WTC11 (cell line): ENCODE measurements at regions not wholly inside any gene's neighbourhood (a gene's known extent, or its start where the extent isn't known, plus 50 kb on each side); places are given as distances from the start of the nearest gene placed in this dataset.

ENCODE experiments used
- ATAC-seq: fragments of 200-7000 bp; cut with Tn5 transposase; 2 replicates; pipeline ENCODE4 v1.10.0; 2021; ENCODE audit warnings: mild to moderate bottlenecking, moderate library complexity
- CTCF ChIA-PET: fragments of 300-600 bp; sonication (Branson Sonifier 250); formaldehyde crosslinking; loops from one replicate; lab custom pipeline; 2021; ENCODE audit warnings: antibody characterized with exemption; lab: Charles Lee
- POLR2A ChIA-PET: fragments of 350-600 bp; sonication (Branson Sonifier 250); formaldehyde crosslinking; loops from one replicate; lab custom pipeline; 2021; ENCODE audit warnings: antibody characterized with exemption; lab: Charles Lee
- DNase-seq: peaks from one replicate; pipeline ENCODE4 v3.0.0; 2021; ENCODE audit warnings: low spot score
- H3K27ac Mint-ChIP-seq: 2 replicates; pipeline ENCODE4 v1.8.0; 2021; ENCODE audit warnings: mixed read lengths
- H3K27me3 Mint-ChIP-seq: 2 replicates; pipeline ENCODE4 v1.8.0; 2021; ENCODE audit warnings: low read depth, mild to moderate bottlenecking, moderate library complexity, mixed read lengths
- H3K36me3 Mint-ChIP-seq: 2 replicates; pipeline ENCODE4 v1.8.0; 2021; ENCODE audit warnings: mixed read lengths
- H3K4me1 Mint-ChIP-seq: 2 replicates; pipeline ENCODE4 v1.8.0; 2022; ENCODE audit warnings: mixed read lengths
- H3K4me3 Mint-ChIP-seq: 2 replicates; pipeline ENCODE4 v1.8.0; 2021; ENCODE audit warnings: mild to moderate bottlenecking, moderate library complexity, mixed read lengths
- H3K9me3 Mint-ChIP-seq: 2 replicates; pipeline ENCODE4 v1.8.0; 2021; ENCODE audit warnings: mixed read lengths
- ATF1 ChIP-seq: sonication (generic); formaldehyde crosslinking; IDR thresholded peaks from 2 replicates; pipeline ENCODE4 v1.8.1; 2023; ENCODE audit warnings: mild to moderate bottlenecking, moderate library complexity, missing genetic modification reagents
- CREM ChIP-seq: sonication (generic); formaldehyde crosslinking; IDR thresholded peaks from 2 replicates; pipeline ENCODE4 v1.8.1; 2022; ENCODE audit warnings: mild to moderate bottlenecking, missing genetic modification reagents, moderate library complexity
- GABPB1 ChIP-seq: sonication (generic); formaldehyde crosslinking; IDR thresholded peaks from 2 replicates; pipeline ENCODE4 v1.8.1; 2023; ENCODE audit warnings: mild to moderate bottlenecking, missing genetic modification reagents
- GRHL2 ChIP-seq: fragments of 250-450 bp; sonication (Bioruptor Pico); IDR thresholded peaks from 2 replicates; pipeline ENCODE4 v1.8.0; 2022; ENCODE audit warnings: mild to moderate bottlenecking, moderate library complexity; ENCODE audit not compliant: insufficient replicate concordance, severe bottlenecking
- KAT7 ChIP-seq: sonication (generic); formaldehyde crosslinking; IDR thresholded peaks from 2 replicates; pipeline ENCODE4 v1.8.1; 2023; ENCODE audit warnings: missing genetic modification reagents, mild to moderate bottlenecking, borderline replicate concordance
- MXD4 ChIP-seq: fragments of 250-450 bp; sonication (Bioruptor Pico); IDR thresholded peaks from 2 replicates; pipeline ENCODE4 v1.8.0; 2021; ENCODE audit warnings: mild to moderate bottlenecking, moderate library complexity, borderline replicate concordance
- NFE2L1 ChIP-seq: sonication (generic); formaldehyde crosslinking; IDR thresholded peaks from 2 replicates; pipeline ENCODE4 v1.8.1; 2023; ENCODE audit warnings: missing genetic modification reagents
- NFYB ChIP-seq: sonication (generic); formaldehyde crosslinking; conservative IDR thresholded peaks from 2 replicates; pipeline ENCODE4 v1.8.0; 2022; ENCODE audit warnings: low read depth, missing genetic modification reagents
- NR1H2 ChIP-seq: sonication (generic); formaldehyde crosslinking; IDR thresholded peaks from 2 replicates; pipeline ENCODE4 v1.9.0; 2021; ENCODE audit warnings: mild to moderate bottlenecking, moderate library complexity, missing genetic modification reagents
- RORB ChIP-seq: fragments of 250-450 bp; sonication (Bioruptor Pico); IDR thresholded peaks from 2 replicates; pipeline ENCODE4 v1.9.0; 2021; ENCODE audit warnings: mild to moderate bottlenecking
- ZBTB21 ChIP-seq: sonication (generic); formaldehyde crosslinking; IDR thresholded peaks from 2 replicates; pipeline ENCODE4 v1.8.1; 2023; ENCODE audit warnings: mild to moderate bottlenecking, missing genetic modification reagents, borderline replicate concordance
- ZNF263 ChIP-seq: sonication (generic); formaldehyde crosslinking; IDR thresholded peaks from 2 replicates; pipeline ENCODE4 v1.8.1; 2022; ENCODE audit warnings: low read depth, mild to moderate bottlenecking, moderate library complexity, missing genetic modification reagents
- TF ChIP-seq, protein P1 (sequence below): sonication (generic); formaldehyde crosslinking; conservative IDR thresholded peaks from 2 replicates; pipeline ENCODE4 v1.8.1; 2023; ENCODE audit warnings: mild to moderate bottlenecking, low read depth, missing genetic modification reagents, moderate library complexity
- TF ChIP-seq, protein P2 (sequence below): sonication (generic); formaldehyde crosslinking; IDR thresholded peaks from 2 replicates; pipeline ENCODE4 v1.8.0; 2022; ENCODE audit warnings: mild to moderate bottlenecking, missing genetic modification reagents
- TF ChIP-seq, protein P3 (sequence below): sonication (generic); formaldehyde crosslinking; IDR thresholded peaks from 2 replicates; pipeline ENCODE4 v1.8.1; 2022; ENCODE audit warnings: low read depth, mild to moderate bottlenecking, moderate library complexity, missing genetic modification reagents, borderline replicate concordance
- TF ChIP-seq, protein P4 (sequence below): sonication (generic); formaldehyde crosslinking; IDR thresholded peaks from 2 replicates; pipeline ENCODE4 v1.8.1; 2023; ENCODE audit warnings: mild to moderate bottlenecking, missing genetic modification reagents, moderate library complexity
- TF ChIP-seq, protein P5 (sequence below): sonication (generic); formaldehyde crosslinking; IDR thresholded peaks from 2 replicates; pipeline ENCODE4 v1.8.0; 2022; ENCODE audit warnings: missing genetic modification reagents
- TF ChIP-seq, protein P6 (sequence below): sonication (generic); formaldehyde crosslinking; conservative IDR thresholded peaks from 2 replicates; pipeline ENCODE4 v1.8.1; 2022; ENCODE audit warnings: mild to moderate bottlenecking, missing genetic modification reagents

DNA sequence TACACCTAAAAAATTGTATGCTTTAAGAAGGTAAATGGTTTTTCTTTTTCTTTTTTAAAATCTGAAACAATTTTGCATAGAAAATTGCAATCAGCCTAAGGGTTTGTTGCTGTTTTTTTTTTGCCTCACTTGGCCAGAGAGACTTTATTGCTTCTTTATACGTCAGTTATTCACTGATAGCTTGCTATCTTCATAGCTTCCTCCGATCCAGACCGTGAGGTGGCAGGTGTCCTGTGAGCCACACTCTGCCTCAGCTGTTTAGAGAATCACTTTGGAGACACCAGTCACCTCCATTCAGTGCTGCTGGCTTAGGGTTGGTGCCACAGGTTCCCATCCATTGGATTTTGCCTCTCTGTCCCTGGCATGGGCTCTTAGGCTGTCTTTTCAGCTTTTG, 68.0 kb downstream of the HHEX start:
- ATAC-seq: no peak
- DNase-seq: no peak
- Mint-ChIP-seq H3K36me3 (no peaks in the 10 kb centered on the region), H3K4me3 (no peak overlapping the region), H3K27ac (no peak overlapping the region), H3K27me3 (no peaks in the 10 kb centered on the region), H3K4me1 (peaks cover 17% of the 10 kb centered on the region), H3K9me3 (peaks cover 5% of the 10 kb centered on the region)
- ChIA-PET POLR2A (no interaction called here), CTCF (interaction anchor here (1.1 kb wide), 2 partner anchors 23 to 240 kb away, joined by 3 read pairs; no protein-coding TSS in a partner anchor)
- TF ChIP-seq NR1H2 (CRISPR knock-in tag): no peak
- TF ChIP-seq, protein P1, sequence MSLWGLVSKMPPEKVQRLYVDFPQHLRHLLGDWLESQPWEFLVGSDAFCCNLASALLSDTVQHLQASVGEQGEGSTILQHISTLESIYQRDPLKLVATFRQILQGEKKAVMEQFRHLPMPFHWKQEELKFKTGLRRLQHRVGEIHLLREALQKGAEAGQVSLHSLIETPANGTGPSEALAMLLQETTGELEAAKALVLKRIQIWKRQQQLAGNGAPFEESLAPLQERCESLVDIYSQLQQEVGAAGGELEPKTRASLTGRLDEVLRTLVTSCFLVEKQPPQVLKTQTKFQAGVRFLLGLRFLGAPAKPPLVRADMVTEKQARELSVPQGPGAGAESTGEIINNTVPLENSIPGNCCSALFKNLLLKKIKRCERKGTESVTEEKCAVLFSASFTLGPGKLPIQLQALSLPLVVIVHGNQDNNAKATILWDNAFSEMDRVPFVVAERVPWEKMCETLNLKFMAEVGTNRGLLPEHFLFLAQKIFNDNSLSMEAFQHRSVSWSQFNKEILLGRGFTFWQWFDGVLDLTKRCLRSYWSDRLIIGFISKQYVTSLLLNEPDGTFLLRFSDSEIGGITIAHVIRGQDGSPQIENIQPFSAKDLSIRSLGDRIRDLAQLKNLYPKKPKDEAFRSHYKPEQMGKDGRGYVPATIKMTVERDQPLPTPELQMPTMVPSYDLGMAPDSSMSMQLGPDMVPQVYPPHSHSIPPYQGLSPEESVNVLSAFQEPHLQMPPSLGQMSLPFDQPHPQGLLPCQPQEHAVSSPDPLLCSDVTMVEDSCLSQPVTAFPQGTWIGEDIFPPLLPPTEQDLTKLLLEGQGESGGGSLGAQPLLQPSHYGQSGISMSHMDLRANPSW (CRISPR knock-in tag): no peak
- TF ChIP-seq CREM: no peak
- TF ChIP-seq, protein P2, sequence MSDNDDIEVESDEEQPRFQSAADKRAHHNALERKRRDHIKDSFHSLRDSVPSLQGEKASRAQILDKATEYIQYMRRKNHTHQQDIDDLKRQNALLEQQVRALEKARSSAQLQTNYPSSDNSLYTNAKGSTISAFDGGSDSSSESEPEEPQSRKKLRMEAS (CRISPR knock-in tag): no peak

DNA sequence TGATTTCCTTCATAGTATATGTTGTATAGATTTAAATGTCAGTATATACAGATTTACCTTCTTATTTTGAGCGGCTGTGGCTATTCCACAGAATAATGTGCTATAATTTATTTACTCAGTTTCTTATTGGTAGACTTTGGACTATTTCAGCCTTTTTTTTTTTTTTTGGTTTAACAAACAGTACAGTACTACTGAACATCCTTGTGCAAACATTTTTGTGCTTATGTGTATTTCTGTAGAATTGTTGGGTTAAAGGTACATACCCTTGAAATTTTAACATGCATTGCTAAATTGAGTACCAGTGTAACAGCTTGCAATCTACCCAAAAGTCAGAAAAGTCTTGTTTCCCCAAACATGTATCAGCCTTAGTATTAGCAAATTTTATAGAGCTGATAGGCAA, 68.8 kb downstream of the HHEX start:
- H3K4me3 Mint-ChIP-seq: no peak overlapping the region
- TF ChIP-seq NFYB: no peak
- TF ChIP-seq GABPB1 (CRISPR knock-in tag): 0 out of 2 replicates have a peak, but pooled peaks have one; percentile 16
- H3K27me3 Mint-ChIP-seq: no peaks in the 10 kb centered on the region
- H3K9me3 Mint-ChIP-seq: peaks cover 5% of the 10 kb centered on the region
- H3K4me1 Mint-ChIP-seq: peaks cover 17% of the 10 kb centered on the region
- ATAC-seq: no peak
- ChIA-PET CTCF (no interaction called here), POLR2A (no interaction called here)
- H3K36me3 Mint-ChIP-seq: no peaks in the 10 kb centered on the region
- no peak for DNase-seq
- no peak overlapping the region for H3K27ac Mint-ChIP-seq

DNA sequence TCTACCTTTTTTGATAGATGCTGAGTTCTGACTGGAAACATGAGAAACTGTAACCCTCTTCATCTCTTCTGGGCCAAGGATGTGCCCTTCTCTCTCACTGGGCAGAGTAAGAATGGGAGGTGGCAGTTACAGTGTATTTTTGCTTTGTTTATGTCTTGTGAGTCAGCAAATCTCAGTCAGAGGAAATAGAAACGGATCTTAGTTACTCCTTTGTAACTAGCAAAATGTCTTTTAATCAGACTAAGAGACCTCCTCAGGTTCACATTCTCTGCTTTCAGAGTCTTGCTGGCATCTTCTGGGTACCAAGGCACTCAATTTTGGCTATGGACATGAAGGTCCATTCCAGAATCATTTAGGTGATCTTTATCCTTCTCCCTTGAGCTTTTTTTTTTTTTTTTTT, 70.9 kb downstream of the HHEX start:
- Mint-ChIP-seq H3K27ac (no peak overlapping the region), H3K4me3 (no peak overlapping the region), H3K9me3 (no peaks in the 10 kb centered on the region), H3K36me3 (no peaks in the 10 kb centered on the region), H3K4me1 (peaks cover 17% of the 10 kb centered on the region), H3K27me3 (no peaks in the 10 kb centered on the region)
- DNase-seq: no peak
- ChIA-PET POLR2A (no interaction called here), CTCF (no interaction called here)
- TF ChIP-seq, protein P3, sequence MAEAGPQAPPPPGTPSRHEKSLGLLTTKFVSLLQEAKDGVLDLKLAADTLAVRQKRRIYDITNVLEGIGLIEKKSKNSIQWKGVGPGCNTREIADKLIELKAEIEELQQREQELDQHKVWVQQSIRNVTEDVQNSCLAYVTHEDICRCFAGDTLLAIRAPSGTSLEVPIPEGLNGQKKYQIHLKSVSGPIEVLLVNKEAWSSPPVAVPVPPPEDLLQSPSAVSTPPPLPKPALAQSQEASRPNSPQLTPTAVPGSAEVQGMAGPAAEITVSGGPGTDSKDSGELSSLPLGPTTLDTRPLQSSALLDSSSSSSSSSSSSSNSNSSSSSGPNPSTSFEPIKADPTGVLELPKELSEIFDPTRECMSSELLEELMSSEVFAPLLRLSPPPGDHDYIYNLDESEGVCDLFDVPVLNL (CRISPR knock-in tag): no peak
- TF ChIP-seq KAT7 (CRISPR knock-in tag) (no peak), ZNF263 (CRISPR knock-in tag) (no peak), ATF1 (no peak), RORB (CRISPR knock-in tag) (no peak), GRHL2 (CRISPR knock-in tag) (no peak), ZBTB21 (no peak), NFE2L1 (CRISPR knock-in tag) (no peak), MXD4 (no peak)
- TF ChIP-seq, protein P4, sequence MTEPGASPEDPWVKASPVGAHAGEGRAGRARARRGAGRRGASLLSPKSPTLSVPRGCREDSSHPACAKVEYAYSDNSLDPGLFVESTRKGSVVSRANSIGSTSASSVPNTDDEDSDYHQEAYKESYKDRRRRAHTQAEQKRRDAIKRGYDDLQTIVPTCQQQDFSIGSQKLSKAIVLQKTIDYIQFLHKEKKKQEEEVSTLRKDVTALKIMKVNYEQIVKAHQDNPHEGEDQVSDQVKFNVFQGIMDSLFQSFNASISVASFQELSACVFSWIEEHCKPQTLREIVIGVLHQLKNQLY (CRISPR knock-in tag): no peak
- TF ChIP-seq, protein P5, sequence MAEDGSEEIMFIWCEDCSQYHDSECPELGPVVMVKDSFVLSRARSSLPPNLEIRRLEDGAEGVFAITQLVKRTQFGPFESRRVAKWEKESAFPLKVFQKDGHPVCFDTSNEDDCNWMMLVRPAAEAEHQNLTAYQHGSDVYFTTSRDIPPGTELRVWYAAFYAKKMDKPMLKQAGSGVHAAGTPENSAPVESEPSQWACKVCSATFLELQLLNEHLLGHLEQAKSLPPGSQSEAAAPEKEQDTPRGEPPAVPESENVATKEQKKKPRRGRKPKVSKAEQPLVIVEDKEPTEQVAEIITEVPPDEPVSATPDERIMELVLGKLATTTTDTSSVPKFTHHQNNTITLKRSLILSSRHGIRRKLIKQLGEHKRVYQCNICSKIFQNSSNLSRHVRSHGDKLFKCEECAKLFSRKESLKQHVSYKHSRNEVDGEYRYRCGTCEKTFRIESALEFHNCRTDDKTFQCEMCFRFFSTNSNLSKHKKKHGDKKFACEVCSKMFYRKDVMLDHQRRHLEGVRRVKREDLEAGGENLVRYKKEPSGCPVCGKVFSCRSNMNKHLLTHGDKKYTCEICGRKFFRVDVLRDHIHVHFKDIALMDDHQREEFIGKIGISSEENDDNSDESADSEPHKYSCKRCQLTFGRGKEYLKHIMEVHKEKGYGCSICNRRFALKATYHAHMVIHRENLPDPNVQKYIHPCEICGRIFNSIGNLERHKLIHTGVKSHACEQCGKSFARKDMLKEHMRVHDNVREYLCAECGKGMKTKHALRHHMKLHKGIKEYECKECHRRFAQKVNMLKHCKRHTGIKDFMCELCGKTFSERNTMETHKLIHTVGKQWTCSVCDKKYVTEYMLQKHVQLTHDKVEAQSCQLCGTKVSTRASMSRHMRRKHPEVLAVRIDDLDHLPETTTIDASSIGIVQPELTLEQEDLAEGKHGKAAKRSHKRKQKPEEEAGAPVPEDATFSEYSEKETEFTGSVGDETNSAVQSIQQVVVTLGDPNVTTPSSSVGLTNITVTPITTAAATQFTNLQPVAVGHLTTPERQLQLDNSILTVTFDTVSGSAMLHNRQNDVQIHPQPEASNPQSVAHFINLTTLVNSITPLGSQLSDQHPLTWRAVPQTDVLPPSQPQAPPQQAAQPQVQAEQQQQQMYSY: no peak
- TF ChIP-seq, protein P6, sequence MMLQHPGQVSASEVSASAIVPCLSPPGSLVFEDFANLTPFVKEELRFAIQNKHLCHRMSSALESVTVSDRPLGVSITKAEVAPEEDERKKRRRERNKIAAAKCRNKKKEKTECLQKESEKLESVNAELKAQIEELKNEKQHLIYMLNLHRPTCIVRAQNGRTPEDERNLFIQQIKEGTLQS (CRISPR knock-in tag): no peak
- ATAC-seq: no peak
